ENCODE measurements at regions not wholly inside any gene's neighbourhood (a gene's known extent, or its start where the extent isn't known, plus 50 kb on each side); places are given as distances from the start of the nearest gene placed in this dataset.

DNA sequence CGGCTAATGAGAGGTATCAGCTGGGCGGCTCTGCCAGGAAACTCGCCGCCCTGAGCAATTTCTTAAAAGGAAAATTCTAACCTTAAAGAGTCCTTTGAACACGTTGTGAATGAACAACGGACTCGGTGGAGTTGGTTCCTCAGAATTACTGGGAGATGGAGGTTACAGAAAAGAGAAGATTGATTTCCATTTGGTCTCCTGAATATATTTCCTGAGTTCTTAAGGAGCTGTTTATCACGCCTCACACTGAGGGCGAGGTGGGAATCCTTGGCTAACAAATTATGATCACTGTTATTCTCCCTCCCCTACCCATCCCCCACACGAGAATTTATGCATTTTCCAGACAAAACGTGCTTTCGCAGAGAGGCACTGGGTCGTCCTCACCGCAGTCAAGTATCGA lies 194.5 kb upstream of the C14orf180 start:
- no peak overlapping the region for H3K4me3 Mint-ChIP-seq (ENCODE audit: unreplicated experiment)
- H3K4me1 Mint-ChIP-seq (ENCODE audit: unreplicated experiment): no peaks in the 10 kb centered on the region
- H3K36me3 Mint-ChIP-seq (ENCODE audit: low read depth, unreplicated experiment): peaks cover 6% of the 10 kb centered on the region
- H3K9me3 Mint-ChIP-seq (ENCODE audit: unreplicated experiment): no peaks in the 10 kb centered on the region
- H3K27me3 Mint-ChIP-seq (ENCODE audit: unreplicated experiment): peaks cover 11% of the 10 kb centered on the region
- DNase-seq (ENCODE audit: low spot score): no peak
- H3K27ac Mint-ChIP-seq (ENCODE audit: unreplicated experiment): no peak overlapping the region
- TF ChIP-seq, protein P1, sequence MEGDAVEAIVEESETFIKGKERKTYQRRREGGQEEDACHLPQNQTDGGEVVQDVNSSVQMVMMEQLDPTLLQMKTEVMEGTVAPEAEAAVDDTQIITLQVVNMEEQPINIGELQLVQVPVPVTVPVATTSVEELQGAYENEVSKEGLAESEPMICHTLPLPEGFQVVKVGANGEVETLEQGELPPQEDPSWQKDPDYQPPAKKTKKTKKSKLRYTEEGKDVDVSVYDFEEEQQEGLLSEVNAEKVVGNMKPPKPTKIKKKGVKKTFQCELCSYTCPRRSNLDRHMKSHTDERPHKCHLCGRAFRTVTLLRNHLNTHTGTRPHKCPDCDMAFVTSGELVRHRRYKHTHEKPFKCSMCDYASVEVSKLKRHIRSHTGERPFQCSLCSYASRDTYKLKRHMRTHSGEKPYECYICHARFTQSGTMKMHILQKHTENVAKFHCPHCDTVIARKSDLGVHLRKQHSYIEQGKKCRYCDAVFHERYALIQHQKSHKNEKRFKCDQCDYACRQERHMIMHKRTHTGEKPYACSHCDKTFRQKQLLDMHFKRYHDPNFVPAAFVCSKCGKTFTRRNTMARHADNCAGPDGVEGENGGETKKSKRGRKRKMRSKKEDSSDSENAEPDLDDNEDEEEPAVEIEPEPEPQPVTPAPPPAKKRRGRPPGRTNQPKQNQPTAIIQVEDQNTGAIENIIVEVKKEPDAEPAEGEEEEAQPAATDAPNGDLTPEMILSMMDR (IDR thresholded peaks at IDR 0.05; ENCODE audit: unreplicated experiment): no peak

DNA sequence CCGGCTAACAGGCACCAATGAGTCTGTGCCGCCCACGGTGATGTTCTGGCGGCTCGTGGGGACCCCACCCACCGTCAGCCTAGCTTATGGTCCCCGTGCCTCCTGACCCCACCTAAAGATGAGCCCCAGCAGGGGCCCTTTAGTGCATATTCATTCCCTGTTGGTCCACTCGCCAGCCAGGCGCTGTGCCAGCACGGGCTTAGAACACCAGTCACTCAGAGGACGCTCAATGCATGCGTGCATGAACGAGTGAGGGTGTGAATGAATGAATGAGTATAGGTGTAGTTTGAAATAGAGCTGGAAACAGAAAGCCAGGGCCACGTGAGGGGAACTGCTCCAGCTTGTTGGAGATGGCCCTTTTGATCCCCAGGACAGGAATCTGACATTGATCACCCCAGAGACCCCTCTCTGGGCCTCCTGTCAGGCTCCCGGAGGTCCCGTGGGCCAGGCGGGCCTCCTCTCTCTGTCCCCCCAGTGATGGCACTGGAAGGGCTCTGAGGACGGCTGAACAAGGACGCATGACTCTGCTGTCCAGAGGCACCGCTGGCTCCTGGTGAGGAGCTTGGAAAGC lies 193.9 kb upstream of the C14orf180 start:
- Mint-ChIP-seq H3K9me3 (ENCODE audit: unreplicated experiment) (no peaks in the 10 kb centered on the region), H3K27me3 (ENCODE audit: unreplicated experiment) (peaks cover 11% of the 10 kb centered on the region), H3K27ac (ENCODE audit: unreplicated experiment) (no peak overlapping the region), H3K4me1 (ENCODE audit: unreplicated experiment) (no peaks in the 10 kb centered on the region), H3K4me3 (ENCODE audit: unreplicated experiment) (no peak overlapping the region), H3K36me3 (ENCODE audit: low read depth, unreplicated experiment) (peaks cover 6% of the 10 kb centered on the region)
- TF ChIP-seq, protein P1 (IDR thresholded peaks at IDR 0.05; ENCODE audit: unreplicated experiment): no peak
- DNase-seq (ENCODE audit: low spot score): no peak

DNA sequence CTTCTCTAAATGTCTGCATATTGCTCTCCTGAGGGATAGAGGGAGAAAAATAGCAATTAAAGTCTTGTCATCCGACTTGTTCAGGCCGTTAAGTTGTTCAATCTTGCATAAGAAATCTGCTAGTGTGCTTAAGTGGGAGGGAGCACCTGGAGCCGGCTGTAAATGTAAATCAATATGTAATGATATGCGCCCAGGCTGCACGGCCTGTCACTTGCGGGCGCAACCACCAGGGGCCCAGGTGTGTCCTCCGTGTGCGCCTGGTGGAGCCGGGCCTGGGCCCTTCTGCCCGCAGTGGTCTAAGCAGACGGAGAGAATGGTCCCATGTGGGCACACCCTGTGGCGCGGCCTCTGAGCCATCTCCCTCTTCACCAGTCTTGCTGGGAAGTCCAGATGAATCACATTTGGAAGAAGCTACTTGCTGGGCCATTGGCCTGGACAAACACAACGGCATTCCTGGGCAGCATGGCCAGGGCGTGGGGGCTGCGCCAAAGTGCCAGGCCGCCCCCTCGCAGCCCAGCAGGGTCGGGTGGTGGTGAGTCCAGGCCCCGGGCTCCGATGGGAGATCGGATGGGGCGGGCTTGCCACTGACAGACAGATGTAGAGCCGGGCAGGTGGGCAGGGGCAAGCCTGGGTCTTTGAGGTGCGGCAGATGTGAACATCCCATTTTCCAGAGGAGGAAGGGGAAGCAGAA lies 193.3 kb upstream of the C14orf180 start:
- peaks cover 5% of the 10 kb centered on the region for H3K36me3 Mint-ChIP-seq (ENCODE audit: low read depth, unreplicated experiment)
- DNase-seq (ENCODE audit: low spot score): no peak
- H3K27ac Mint-ChIP-seq (ENCODE audit: unreplicated experiment): no peak overlapping the region
- H3K4me3 Mint-ChIP-seq (ENCODE audit: unreplicated experiment): no peak overlapping the region
- TF ChIP-seq, protein P1 (IDR thresholded peaks at IDR 0.05; ENCODE audit: unreplicated experiment): no peak
- H3K9me3 Mint-ChIP-seq (ENCODE audit: unreplicated experiment): no peaks in the 10 kb centered on the region
- H3K4me1 Mint-ChIP-seq (ENCODE audit: unreplicated experiment): no peaks in the 10 kb centered on the region
- H3K27me3 Mint-ChIP-seq (ENCODE audit: unreplicated experiment): peaks cover 11% of the 10 kb centered on the region

DNA sequence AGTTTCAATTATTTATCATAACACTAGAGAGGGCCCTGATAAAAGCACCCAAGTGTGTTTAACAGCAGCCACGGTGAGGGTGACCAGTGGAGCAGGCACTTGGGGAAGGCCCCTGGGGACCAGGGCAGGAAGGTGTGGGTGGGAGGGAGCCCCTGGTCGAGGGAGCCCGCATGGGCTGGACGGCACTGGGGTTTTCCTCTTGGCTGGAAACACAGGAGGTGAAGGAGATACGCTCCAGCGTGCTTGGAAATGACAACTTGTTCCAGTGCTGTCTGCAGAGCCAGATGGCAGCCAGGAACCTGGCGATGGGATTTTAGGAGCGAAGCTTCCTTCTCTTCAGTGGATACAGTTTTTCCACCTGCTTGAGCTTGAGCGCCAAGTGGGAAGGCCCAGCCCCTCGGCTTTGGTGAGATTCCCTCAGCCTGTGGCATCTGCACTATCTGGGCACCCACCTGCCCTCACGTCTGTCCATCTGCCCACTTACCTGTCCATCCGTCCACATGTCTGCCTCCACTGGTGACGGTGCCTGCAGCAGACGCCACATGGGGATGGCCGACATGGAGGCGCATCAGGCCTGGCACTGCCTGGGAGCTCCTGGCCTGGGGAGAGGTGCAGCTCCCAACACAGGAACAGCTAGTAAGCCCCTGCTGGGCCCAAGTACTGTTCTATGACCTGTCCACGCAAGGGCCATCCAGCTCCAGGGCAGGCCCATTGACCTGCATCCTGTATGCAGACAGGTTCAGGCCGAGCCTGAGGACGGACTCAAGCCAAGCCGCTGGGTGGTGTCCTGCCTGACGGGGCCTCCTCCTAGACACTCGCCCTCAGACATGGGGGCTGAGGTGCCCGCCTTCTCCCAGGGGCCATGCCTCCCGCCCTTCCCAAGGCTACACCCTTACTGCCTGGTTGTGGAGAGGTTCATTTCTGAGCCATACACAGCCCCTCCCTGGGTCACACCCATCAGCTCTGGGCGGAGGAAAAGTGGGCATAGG lies 192.2 kb upstream of the C14orf180 start:
- TF ChIP-seq, protein P1 (IDR thresholded peaks at IDR 0.05; ENCODE audit: unreplicated experiment): no peak
- Mint-ChIP-seq H3K9me3 (ENCODE audit: unreplicated experiment) (no peaks in the 10 kb centered on the region), H3K4me1 (ENCODE audit: unreplicated experiment) (no peaks in the 10 kb centered on the region), H3K4me3 (ENCODE audit: unreplicated experiment) (no peak overlapping the region), H3K36me3 (ENCODE audit: low read depth, unreplicated experiment) (no peaks in the 10 kb centered on the region), H3K27ac (ENCODE audit: unreplicated experiment) (no peak overlapping the region), H3K27me3 (ENCODE audit: unreplicated experiment) (peaks cover 4% of the 10 kb centered on the region)
- no peak for DNase-seq (ENCODE audit: low spot score)

Data from endothelial cell (in vitro differentiated cells).